HL-60 (cell line): ENCODE measurements at regions not wholly inside any gene's neighbourhood (a gene's known extent, or its start where the extent isn't known, plus 50 kb on each side); places are given as distances from the start of the nearest gene placed in this dataset.

ENCODE experiments used
- DNase-seq, 2 experiments: peaks; one replicate each; pipeline ENCODE4 v3.0.0-alpha.2; 2010 to 2020; ENCODE audit warnings: low read depth in 1 of 2, low spot score in 1 of 2
- H3K27ac ChIP-seq: fragments of 250-450 bp; sonication (Bioruptor Pico); replicated peaks from 2 replicates; pipeline ENCODE4 v1.5.1; 2020; ENCODE audit warnings: mild to moderate bottlenecking, moderate library complexity
- H3K27me3 ChIP-seq: fragments of 250-450 bp; sonication (Bioruptor Pico); 2 replicates; pipeline ENCODE4 v1.5.1; 2021; ENCODE audit warnings: mild to moderate bottlenecking, moderate library complexity; ENCODE audit not compliant: insufficient read depth, poor library complexity, severe bottlenecking
- H3K4me3 ChIP-seq: replicated peaks from 2 replicates; pipeline ENCODE4 v1.5.1; 2011; ENCODE audit warnings: mild to moderate bottlenecking, control low read depth, low read length; ENCODE audit not compliant: insufficient read depth
- CTCF ChIP-seq: IDR thresholded peaks from one replicate; pipeline ENCODE4 v1.5.1; 2011; ENCODE audit warnings: low read length, control low read depth, inconsistent platforms; ENCODE audit not compliant: insufficient read depth
- GABPA ChIP-seq: IDR thresholded peaks from 2 replicates; pipeline ENCODE4 v1.6.1; 2012; ENCODE audit warnings: low read depth
- POLR2AphosphoS5 ChIP-seq: IDR thresholded peaks from 2 replicates; pipeline ENCODE4 v1.6.1; 2012; ENCODE audit warnings: low read depth
- REST ChIP-seq: IDR thresholded peaks from 2 replicates; pipeline ENCODE4 v1.6.1; 2012; ENCODE audit warnings: low read depth; ENCODE audit not compliant: insufficient replicate concordance
- SPI1 ChIP-seq: IDR thresholded peaks from 2 replicates; pipeline ENCODE4 v1.6.1; 2012; ENCODE audit warnings: low read depth, mild to moderate bottlenecking, borderline replicate concordance

- TF ChIP-seq SPI1 = no peak
- TF ChIP-seq POLR2AphosphoS5 = no peak
- TF ChIP-seq CTCF = no peak
- no peak for TF ChIP-seq REST
- TF ChIP-seq GABPA = no peak
- no peaks in the 10 kb centered on the region for H3K27me3 ChIP-seq
- H3K4me3 ChIP-seq = no peak overlapping the region
- H3K27ac ChIP-seq = no peak overlapping the region
- DNase-seq = no peak
These were observed 95.3 kb upstream of the ACTRT2 start for GRCh38 chr1:2925918-2926317.

GRCh38 chr1:2926447-2927055 lies 94.7 kb upstream of the ACTRT2 start:
- no peak overlapping the region for H3K27ac ChIP-seq
- no peak overlapping the region for H3K4me3 ChIP-seq
- no peak for DNase-seq
- H3K27me3 ChIP-seq = no peaks in the 10 kb centered on the region
- no peak for TF ChIP-seq POLR2AphosphoS5
- TF ChIP-seq CTCF = no peak
- TF ChIP-seq REST = no peak
- no peak for TF ChIP-seq GABPA
- TF ChIP-seq SPI1 = no peak

- Histone ChIP-seq H3K4me3 (no peak overlapping the region), H3K27ac (no peak overlapping the region), H3K27me3 (no peaks in the 10 kb centered on the region)
- no peak for DNase-seq
- TF ChIP-seq REST (no peak), SPI1 (no peak), POLR2AphosphoS5 (no peak), CTCF (no peak), GABPA (no peak)
These were observed 93.6 kb upstream of the ACTRT2 start for GRCh38 chr1:2927393-2928360.
